Small intestine (tissue), 7 donors: ENCODE measurements at regions not wholly inside any gene's neighbourhood (a gene's known extent, or its start where the extent isn't known, plus 50 kb on each side); places are given as distances from the start of the nearest gene placed in this dataset.
A peak's percentile ranks its signal among the peaks of the same experiment; 100 is the strongest.
"Not testable (repeated sequence)": the region's sequence is repeated elsewhere in the genome, so short reads cannot be mapped to it uniquely, and the experiment has no call there.

ENCODE experiments used
- DNase-seq, 2 donors: peaks; one replicate each; pipeline versions ENCODE4 v3.0.0 to v3.0.0-alpha.2; 2013
- FAIRE-seq: peaks from 2 replicates; lab custom pipeline; 2012; peaks lifted over from hg19 to GRCh38; lab: Jason Lieb, UNC
- H3K27ac ChIP-seq, 3 donors: one replicate each; pipeline ENCODE4 v1.5.1; 2013; ENCODE audit warnings: low read length in 2 of 3, mild to moderate bottlenecking in 2 of 3, control low read depth in 1 of 3, inconsistent platforms in 1 of 3, low read depth in 1 of 3, moderate library complexity in 1 of 3
- H3K27me3 ChIP-seq, 3 donors: one replicate each; pipeline ENCODE4 v1.6.1; 2013; ENCODE audit warnings: low read length in 3 of 3, inconsistent platforms in 1 of 3; ENCODE audit not compliant: control insufficient read depth in 3 of 3, insufficient read depth in 3 of 3
- H3K36me3 ChIP-seq, 3 donors: one replicate each; pipeline ENCODE4 v1.6.1; 2013; ENCODE audit warnings: low read length in 3 of 3, inconsistent platforms in 1 of 3, low read depth in 1 of 3, mild to moderate bottlenecking in 1 of 3, moderate library complexity in 1 of 3; ENCODE audit not compliant: control insufficient read depth in 3 of 3, insufficient read depth in 2 of 3
- H3K4me1 ChIP-seq, 3 donors: one replicate each; pipeline ENCODE4 v1.6.1; 2013; ENCODE audit warnings: low read length in 2 of 3, inconsistent platforms in 1 of 3, low read depth in 1 of 3, mild to moderate bottlenecking in 1 of 3, moderate library complexity in 1 of 3; ENCODE audit not compliant: control insufficient read depth in 3 of 3, insufficient read depth in 2 of 3
- H3K4me3 ChIP-seq, 3 donors: one replicate each; pipeline ENCODE4 v1.5.1; 2013; ENCODE audit warnings: low read length in 3 of 3, control low read depth in 1 of 3, inconsistent platforms in 1 of 3, low read depth in 1 of 3, mild to moderate bottlenecking in 1 of 3, moderate library complexity in 1 of 3
- H3K9me3 ChIP-seq, 2 donors: one replicate each; pipeline ENCODE4 v1.6.1; 2013; ENCODE audit warnings: low read depth in 1 of 2, low read length in 1 of 2; ENCODE audit not compliant: control insufficient read depth in 2 of 2, insufficient read depth in 1 of 2
- WGBS, 3 donors: extraction: QIAGEN DNeasy Blood & Tissue Kit; methylation state at CpG; one replicate each; pipeline ENCODE4 v1.1.7; 2013; 5-methylcytosine and 5-hydroxymethylcytosine counted together
- donor health status: healthy with polysubstance abuse.
- donor health status: control.
- donor health status: control.
- donor health status: Bipolar disorder and iron deficiency.
- donor health status: healthy.

- not testable (repeated sequence) for H3K27me3 ChIP-seq, FAIRE-seq, H3K9me3 ChIP-seq, H3K4me3 ChIP-seq, H3K27ac ChIP-seq, H3K4me1 ChIP-seq, H3K36me3 ChIP-seq
- WGBS, 3 donors = 38 to 39% (median 39%) methylated on average over 2 of the region's 2 CpGs
- DNase-seq = peak in 1 of 2 donors; percentile 42
Observed at GRCh38 chr11:67899462-67899861, 104.4 kb downstream of the UNC93B1 start.

GRCh38 chr11:67893487-67893886 is 110.4 kb downstream of the UNC93B1 start:
- 19 to 53% (median 32%) methylated on average over 1 of the region's 1 CpG for WGBS, 3 donors
- DNase-seq = peak; percentile 21 to 36
- Histone ChIP-seq H3K9me3 (peaks cover 0 to 15% of the 10 kb centered on the region in 2 donors), H3K27ac (peak overlapping the region in 1 of 3 donors; percentile 65)
- H3K27me3 ChIP-seq, H3K4me1 ChIP-seq, H3K4me3 ChIP-seq, FAIRE-seq, H3K36me3 ChIP-seq: not testable (repeated sequence)

GRCh38 chr11:67889646-67890045 is 114.3 kb downstream of the UNC93B1 start:
- Histone ChIP-seq H3K36me3 (peaks cover 0 to 12% (median 0%) of the 10 kb centered on the region in 3 donors), H3K9me3 (peaks cover 0 to 15% of the 10 kb centered on the region in 2 donors), H3K4me1 (peaks cover 0 to 22% (median 3%) of the 10 kb centered on the region in 3 donors), H3K27ac (peak overlapping the region in 1 of 3 donors; percentile 11)
- not testable (repeated sequence) for H3K4me3 ChIP-seq, DNase-seq, FAIRE-seq, H3K27me3 ChIP-seq
- WGBS, 3 donors = 74 to 90% (median 88%) methylated on average over 3 to 4 of the region's 4 CpGs

- not testable (repeated sequence) for H3K27me3 ChIP-seq, DNase-seq, FAIRE-seq, H3K9me3 ChIP-seq
- Histone ChIP-seq H3K4me1 (peaks cover 0 to 26% (median 3%) of the 10 kb centered on the region in 3 donors), H3K4me3 (peak overlapping the region in 2 of 3 donors; percentile 15 to 57), H3K36me3 (peaks cover 0 to 12% (median 0%) of the 10 kb centered on the region in 3 donors), H3K27ac (peak overlapping the region in 1 of 3 donors; percentile 93)
- 68 to 77% (median 73%) methylated on average over 8 of the region's 8 CpGs for WGBS, 3 donors
Observed at GRCh38 chr11:67888056-67888455, 115.8 kb downstream of the UNC93B1 start.

- H3K27ac ChIP-seq = peak overlapping the region; percentile 87 to 93 (median 87)
- not testable (repeated sequence) for H3K27me3 ChIP-seq, FAIRE-seq, H3K9me3 ChIP-seq
- peak; percentile 20 to 57 for DNase-seq
- peaks cover 0 to 26% (median 3%) of the 10 kb centered on the region in 3 donors for H3K4me1 ChIP-seq
- WGBS, 3 donors = 16 to 43% (median 36%) methylated on average over 5 to 6 of the region's 6 CpGs
- H3K4me3 ChIP-seq = peak overlapping the region in 2 of 3 donors; percentile 47 to 57
- H3K36me3 ChIP-seq = peaks cover 0 to 12% (median 0%) of the 10 kb centered on the region in 3 donors
Observed at GRCh38 chr11:67886672-67887071, 117.2 kb downstream of the UNC93B1 start.

GRCh38 chr11:67886207-67886606 is 117.7 kb downstream of the UNC93B1 start:
- not testable (repeated sequence) for H3K9me3 ChIP-seq, H3K27me3 ChIP-seq, FAIRE-seq
- Histone ChIP-seq H3K27ac (peak overlapping the region; percentile 87 to 93 (median 87)), H3K4me1 (peaks cover 0 to 26% (median 3%) of the 10 kb centered on the region in 3 donors), H3K36me3 (peaks cover 0 to 12% (median 0%) of the 10 kb centered on the region in 3 donors), H3K4me3 (peak overlapping the region in 2 of 3 donors; percentile 47 to 57)
- peak; percentile 56 to 63 for DNase-seq
- 22 to 42% (median 33%) methylated on average over 6 to 7 of the region's 7 CpGs for WGBS, 3 donors

- Histone ChIP-seq H3K4me3 (peak overlapping the region in 2 of 3 donors; percentile 33 to 57), H3K27ac (peak overlapping the region; percentile 55 to 93 (median 75))
- WGBS, 3 donors = 9 to 32% (median 24%) methylated on average over 3 of the region's 3 CpGs
Observed at GRCh38 chr11:67885574-67885973, 118.3 kb downstream of the UNC93B1 start.

GRCh38 chr11:67884761-67885558 is 118.9 kb downstream of the UNC93B1 start:
- H3K4me3 ChIP-seq = peak overlapping the region in 2 of 3 donors; percentile 33 to 57
- WGBS, 3 donors = 4 to 21% (median 18%) methylated on average over 16 to 18 of the region's 18 CpGs
- peaks cover 0 to 11% (median 0%) of the 10 kb centered on the region in 3 donors for H3K36me3 ChIP-seq
- H3K9me3 ChIP-seq, FAIRE-seq, H3K27me3 ChIP-seq: not testable (repeated sequence)
- H3K27ac ChIP-seq = peak overlapping the region; percentile 76 to 93 (median 90)
- H3K4me1 ChIP-seq = peaks cover 0 to 26% (median 3%) of the 10 kb centered on the region in 3 donors
- peak; percentile 63 to 73 for DNase-seq

More at GRCh38 chr11:67885574-67885973, 118.3 kb downstream of the UNC93B1 start:
- not testable (repeated sequence) for H3K9me3 ChIP-seq, FAIRE-seq, H3K27me3 ChIP-seq
- DNase-seq = peak; percentile 8 to 11
- H3K4me1 ChIP-seq = peaks cover 0 to 26% (median 3%) of the 10 kb centered on the region in 3 donors
- H3K36me3 ChIP-seq = peaks cover 0 to 13% (median 0%) of the 10 kb centered on the region in 3 donors
